A549 (cell line): ENCODE measurements at regions not wholly inside any gene's neighbourhood (a gene's known extent, or its start where the extent isn't known, plus 50 kb on each side); places are given as distances from the start of the nearest gene placed in this dataset.

ENCODE experiments used
- ATAC-seq, 2 experiments: fragments of 200-7000 bp in 1 of 2; fragments of >200 bp in 1 of 2; cut with Nextera tagmentation in 1 of 2; cut with Tn5 transposase in 1 of 2; 3 replicates each; pipeline versions ENCODE4 v1.8.0 to v1.9.1; 2018 to 2020; ENCODE audit warnings: mild to moderate bottlenecking in 1 of 2, moderate library complexity in 1 of 2
- CTCF ChIA-PET: fragments of 300-600 bp; sonication (Branson Sonifier 250); formaldehyde crosslinking; extraction: SDS; loops from one replicate; lab custom pipeline; 2021; ENCODE audit warnings: antibody characterized with exemption, inconsistent platforms; lab: Yijun Ruan, JAX
- POLR2A ChIA-PET: fragments of 350-600 bp; formaldehyde crosslinking; extraction: SDS; loops from one replicate; lab custom pipeline; 2021; ENCODE audit warnings: antibody characterized with exemption, inconsistent platforms; lab: Yijun Ruan, JAX
- DNase-seq, 2 experiments: peaks; one replicate each; pipeline versions ENCODE4 v3.0.0 to v3.0.0-alpha.2; 2011 to 2016; ENCODE audit warnings: low read depth in 1 of 2, low spot score in 1 of 2
- FAIRE-seq: peaks from 2 replicates; lab custom pipeline; 2011; peaks lifted over from hg19 to GRCh38; lab: Jason Lieb, UNC
- H3K27ac ChIP-seq, 2 experiments: fragments of >200 bp; sonication (Bioruptor Twin); formaldehyde crosslinking; 3 replicates each; pipeline ENCODE4 v1.5.1; 2016 to 2017
- H3K4me1 ChIP-seq: fragments of >200 bp; sonication (Bioruptor Twin); formaldehyde crosslinking; 3 replicates; pipeline ENCODE4 v1.6.1; 2016
- H3K4me2 ChIP-seq: fragments of >200 bp; sonication (Bioruptor Twin); formaldehyde crosslinking; 3 replicates; pipeline ENCODE4 v1.6.1; 2016
- H3K4me3 ChIP-seq: fragments of >200 bp; sonication (Bioruptor Twin); formaldehyde crosslinking; 3 replicates; pipeline ENCODE4 v1.5.1; 2016
- H3K9me3 ChIP-seq: fragments of >200 bp; sonication (Bioruptor Twin); formaldehyde crosslinking; 3 replicates; pipeline ENCODE4 v1.6.1; 2016
- BCL3 ChIP-seq: fragments of >200 bp; sonication (Bioruptor Twin); formaldehyde crosslinking; IDR thresholded peaks from 3 replicates; pipeline ENCODE4 v1.6.1; 2016
- BHLHE40 ChIP-seq: IDR thresholded peaks from 2 replicates; pipeline ENCODE4 v1.6.1; 2012; ENCODE audit warnings: low read depth, low read length, inconsistent platforms
- CHD2 ChIP-seq: fragments of 150-350 bp; IDR thresholded peaks from 2 replicates; pipeline ENCODE4 v1.6.1; 2014; ENCODE audit warnings: low read length; ENCODE audit not compliant: partially characterized antibody
- CHD4 ChIP-seq: fragments of 200-600 bp; sonication (generic); IDR thresholded peaks from 2 replicates; pipeline ENCODE4 v1.6.1; 2016; ENCODE audit warnings: antibody characterized with exemption, mild to moderate bottlenecking, borderline replicate concordance
- E2F6 ChIP-seq: IDR thresholded peaks from 2 replicates; pipeline ENCODE4 v1.6.1; 2012; ENCODE audit warnings: low read depth, borderline replicate concordance
- EHMT2 ChIP-seq: fragments of 200-600 bp; sonication (generic); IDR thresholded peaks from 2 replicates; pipeline ENCODE4 v1.6.1; 2016; ENCODE audit warnings: antibody characterized with exemption, low read depth, mild to moderate bottlenecking, moderate library complexity
- EP300 ChIP-seq, 2 experiments: fragments of >200 bp; sonication (Bioruptor Twin); formaldehyde crosslinking; IDR thresholded peaks; 2 replicates in 1 of 2; 3 replicates in 1 of 2; pipeline ENCODE4 v1.6.1; 2016 to 2017
- ESRRA ChIP-seq: fragments of 150-350 bp; IDR thresholded peaks from 2 replicates; pipeline ENCODE4 v1.6.1; 2014; ENCODE audit warnings: mild to moderate bottlenecking, low read length, borderline replicate concordance
- FOSB ChIP-seq: fragments of 250-450 bp; sonication (Bioruptor Pico); IDR thresholded peaks from 2 replicates; pipeline ENCODE4 v1.5.0; 2020; ENCODE audit warnings: mild to moderate bottlenecking, moderate library complexity
- FOSL2 ChIP-seq, 2 experiments: fragments of 450-650 bp in 1 of 2; fragments of >200 bp in 1 of 2; sonication (Bioruptor Twin) in 1 of 2; formaldehyde crosslinking; IDR thresholded peaks; 2 replicates each; pipeline versions ENCODE4 v1.5.0 to v1.6.1; 2016 to 2020; ENCODE audit warnings: mild to moderate bottlenecking in 1 of 2, moderate library complexity in 1 of 2
- FOXS1 ChIP-seq: fragments of 250-450 bp; sonication (Bioruptor Pico); IDR thresholded peaks from 2 replicates; pipeline ENCODE4 v1.5.0; 2020; ENCODE audit warnings: mild to moderate bottlenecking, moderate library complexity
- GATA3 ChIP-seq: IDR thresholded peaks from 2 replicates; pipeline ENCODE4 v1.6.1; 2012; ENCODE audit warnings: borderline replicate concordance
- HDAC2 ChIP-seq: fragments of 200-600 bp; sonication (generic); IDR thresholded peaks from 2 replicates; pipeline ENCODE4 v1.6.1; 2016
- MAFK ChIP-seq: fragments of 450-650 bp; IDR thresholded peaks from 2 replicates; pipeline ENCODE4 v1.6.1; 2014; ENCODE audit not compliant: partially characterized antibody
- MAZ ChIP-seq: fragments of 150-350 bp; IDR thresholded peaks from 2 replicates; pipeline ENCODE4 v1.6.1; 2014; ENCODE audit warnings: antibody characterized with exemption, low read depth, low read length, borderline replicate concordance
- MYC ChIP-seq: IDR thresholded peaks from 2 replicates; pipeline ENCODE4 v1.6.1; 2012; ENCODE audit warnings: mild to moderate bottlenecking, inconsistent platforms, low read length, improper control_type of control experiment, borderline replicate concordance
- NFE2L2 ChIP-seq: fragments of 150-350 bp; conservative IDR thresholded peaks from 2 replicates; pipeline ENCODE4 v1.6.1; 2014; ENCODE audit warnings: low read length
- NR3C1 ChIP-seq: fragments of >200 bp; sonication (Bioruptor Twin); formaldehyde crosslinking; IDR thresholded peaks from 3 replicates; pipeline ENCODE4 v1.6.1; 2017
- PHF8 ChIP-seq: fragments of 200-600 bp; sonication (generic); IDR thresholded peaks from 2 replicates; pipeline ENCODE4 v1.6.1; 2016; ENCODE audit warnings: low read depth, mild to moderate bottlenecking, antibody characterized with exemption, moderate library complexity, borderline replicate concordance
- REST ChIP-seq: fragments of 200-600 bp; sonication (generic); IDR thresholded peaks from 2 replicates; pipeline ENCODE4 v1.6.1; 2016; ENCODE audit warnings: antibody characterized with exemption, mild to moderate bottlenecking, moderate library complexity
- RNF2 ChIP-seq: fragments of 200-600 bp; sonication (generic); IDR thresholded peaks from 2 replicates; pipeline ENCODE4 v1.6.1; 2016; ENCODE audit warnings: low read depth, mild to moderate bottlenecking, antibody characterized with exemption, moderate library complexity, borderline replicate concordance
- ZC3H11A ChIP-seq: fragments of 450-650 bp; IDR thresholded peaks from 2 replicates; pipeline ENCODE4 v1.6.1; 2014; ENCODE audit warnings: antibody characterized with exemption, mild to moderate bottlenecking
- ZFP36 ChIP-seq: fragments of 450-650 bp; IDR thresholded peaks from 2 replicates; pipeline ENCODE4 v1.6.1; 2014; ENCODE audit warnings: borderline replicate concordance; ENCODE audit not compliant: partially characterized antibody
- WGBS: methylation state at CpG from one replicate; pipeline ENCODE4 v1.1.6; 2017; ENCODE audit errors: missing lambda C conversion rate; 5-methylcytosine and 5-hydroxymethylcytosine counted together

GRCh38 chr7:108642126-108642525, 72.5 kb downstream of the DNAJB9 start:
- FAIRE-seq (no peak), DNase-seq (no peak), ATAC-seq (no peak)
- Histone ChIP-seq H3K9me3 (no peaks in the 10 kb centered on the region), H3K4me1 (no peaks in the 10 kb centered on the region), H3K4me2 (no peak overlapping the region), H3K27ac (no peak overlapping the region), H3K4me3 (no peak overlapping the region)
- POLR2A ChIA-PET: no interaction called here
- 92% methylated on average over 1 of the region's 1 CpG for WGBS
- CTCF ChIA-PET: no interaction called here
- TF ChIP-seq NR3C1 (no peak), ZC3H11A (no peak), E2F6 (no peak), HDAC2 (no peak), MYC (no peak), ESRRA (no peak)

- CTCF ChIA-PET: no interaction called here
- POLR2A ChIA-PET: no interaction called here
- H3K4me1 ChIP-seq: no peaks in the 10 kb centered on the region
- H3K4me3 ChIP-seq: no peak overlapping the region
- TF ChIP-seq EHMT2: no peak
- TF ChIP-seq BHLHE40: no peak
- TF ChIP-seq FOSB: no peak
- H3K4me2 ChIP-seq: no peak overlapping the region
- no peak overlapping the region for H3K27ac ChIP-seq
- FAIRE-seq (peak; percentile 7), DNase-seq (no peak), ATAC-seq (no peak; a peak in 1 of 6 replicates)
- no peaks in the 10 kb centered on the region for H3K9me3 ChIP-seq
- 65% methylated on average over 5 of the region's 5 CpGs for WGBS
Observed at GRCh38 chr7:108643136-108643535, 73.5 kb downstream of the DNAJB9 start.

GRCh38 chr7:108648989-108649388, 79.3 kb downstream of the DNAJB9 start:
- ATAC-seq: no peak
- H3K4me1 ChIP-seq: peaks cover 16% of the 10 kb centered on the region
- no peak for TF ChIP-seq ZFP36
- POLR2A ChIA-PET: no interaction called here
- no peak for DNase-seq
- CTCF ChIA-PET: no interaction called here
- H3K4me2 ChIP-seq: no peak overlapping the region
- no peak overlapping the region for H3K4me3 ChIP-seq
- no peaks in the 10 kb centered on the region for H3K9me3 ChIP-seq
- 78% methylated on average over 6 of the region's 6 CpGs for WGBS
- no peak for FAIRE-seq
- H3K27ac ChIP-seq: no peak overlapping the region; a peak in 1 of 6 replicates

- DNase-seq: peak in 1 of 2 experiments; percentile 40
- Histone ChIP-seq H3K27ac (peak overlapping the region; percentile 59 to 70), H3K4me2 (peak overlapping the region; percentile 28), H3K4me1 (peaks cover 16% of the 10 kb centered on the region), H3K4me3 (no peak overlapping the region), H3K9me3 (no peaks in the 10 kb centered on the region)
- ATAC-seq: peak in 1 of 2 experiments; percentile 65; a peak in 3 of 6 replicates
- POLR2A ChIA-PET: no interaction called here
- peak; percentile 59 for FAIRE-seq
- 6% methylated on average over 1 of the region's 1 CpG for WGBS
- no peak for TF ChIP-seq PHF8
- TF ChIP-seq FOSL2 (IDR thresholded peaks at IDR 0.05): no peak
- TF ChIP-seq FOSL2 (CRISPR knock-in tag; IDR thresholded peaks at IDR 0.05): peak; percentile 54; the same call in 1 of the 2 replicates
- TF ChIP-seq ESRRA: no peak
- TF ChIP-seq CHD2: no peak
- TF ChIP-seq NFE2L2: peak; percentile 96
- TF ChIP-seq MAFK: peak; percentile 98
- TF ChIP-seq FOXS1: peak; percentile 41; the same call in 1 of the 2 replicates
- CTCF ChIA-PET: no interaction called here
Observed at GRCh38 chr7:108650467-108650866, 80.8 kb downstream of the DNAJB9 start.

- Histone ChIP-seq H3K27ac (no peak overlapping the region), H3K4me3 (no peak overlapping the region), H3K4me2 (no peak overlapping the region), H3K4me1 (peaks cover 16% of the 10 kb centered on the region), H3K9me3 (no peaks in the 10 kb centered on the region)
- 81% methylated on average over 9 of the region's 9 CpGs for WGBS
- ChIA-PET POLR2A (no interaction called here), CTCF (no interaction called here)
- FAIRE-seq: no peak
- no peak for DNase-seq
- ATAC-seq: no peak
- TF ChIP-seq CHD4 (no peak), MAZ (no peak), EP300 (IDR thresholded peaks at IDR 0.05) (no peak), GATA3 (no peak), CHD2 (no peak), PHF8 (no peak), BCL3 (no peak), REST (no peak), RNF2 (no peak)
Observed at GRCh38 chr7:108652886-108653285, 83.2 kb downstream of the DNAJB9 start.
